Breast epithelium (tissue), 3 donors: ENCODE measurements at regions not wholly inside any gene's neighbourhood (a gene's known extent, or its start where the extent isn't known, plus 50 kb on each side); places are given as distances from the start of the nearest gene placed in this dataset.
"Not testable (repeated sequence)": the region's sequence is repeated elsewhere in the genome, so short reads cannot be mapped to it uniquely, and the experiment has no call there.

ENCODE experiments used
- POLR2A ChIP-seq: fragments of 450-650 bp; IDR thresholded peaks from one replicate; pipeline ENCODE4 v1.6.1; 2016; ENCODE audit warnings: antibody characterized with exemption, mild to moderate bottlenecking, moderate library complexity
- POLR2AphosphoS5 ChIP-seq, 3 donors: sonication (generic); formaldehyde crosslinking; IDR thresholded peaks; one replicate each; pipeline ENCODE4 v1.6.1; 2017; ENCODE audit warnings: antibody characterized with exemption in 3 of 3
- TF ChIP-seq, protein P1 (sequence below), 3 donors: fragments of 450-650 bp; IDR thresholded peaks; one replicate each; pipeline ENCODE4 v1.5.1; 2016 to 2017; ENCODE audit warnings: antibody characterized with exemption in 3 of 3, mild to moderate bottlenecking in 3 of 3, moderate library complexity in 3 of 3

DNA sequence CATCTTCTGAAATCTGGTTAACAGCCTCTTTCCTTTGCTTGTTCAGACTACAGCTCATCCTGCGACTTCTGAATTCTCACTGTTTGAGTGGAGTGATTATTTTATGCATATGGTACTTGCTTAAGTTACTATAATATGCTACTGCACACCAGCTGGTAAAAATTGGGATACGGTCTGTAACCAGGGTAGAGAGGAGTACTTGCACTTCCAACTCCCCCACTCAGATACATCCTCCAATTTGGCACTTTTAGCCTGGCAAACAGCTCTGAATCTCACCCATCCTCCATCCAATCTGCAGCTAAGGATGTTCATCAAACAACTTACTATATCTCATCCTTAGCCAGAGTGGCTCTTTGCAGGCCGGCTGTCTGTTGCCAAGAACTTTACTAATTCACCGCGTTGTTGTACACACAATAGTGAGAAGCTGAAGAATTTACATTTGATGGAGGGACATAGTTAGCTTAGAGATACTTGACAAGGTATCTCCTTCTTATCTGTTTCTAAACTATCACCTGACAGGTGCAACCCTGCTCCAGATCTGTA is 1323.6 kb upstream of the ALCAM start:
- TF ChIP-seq, protein P1, sequence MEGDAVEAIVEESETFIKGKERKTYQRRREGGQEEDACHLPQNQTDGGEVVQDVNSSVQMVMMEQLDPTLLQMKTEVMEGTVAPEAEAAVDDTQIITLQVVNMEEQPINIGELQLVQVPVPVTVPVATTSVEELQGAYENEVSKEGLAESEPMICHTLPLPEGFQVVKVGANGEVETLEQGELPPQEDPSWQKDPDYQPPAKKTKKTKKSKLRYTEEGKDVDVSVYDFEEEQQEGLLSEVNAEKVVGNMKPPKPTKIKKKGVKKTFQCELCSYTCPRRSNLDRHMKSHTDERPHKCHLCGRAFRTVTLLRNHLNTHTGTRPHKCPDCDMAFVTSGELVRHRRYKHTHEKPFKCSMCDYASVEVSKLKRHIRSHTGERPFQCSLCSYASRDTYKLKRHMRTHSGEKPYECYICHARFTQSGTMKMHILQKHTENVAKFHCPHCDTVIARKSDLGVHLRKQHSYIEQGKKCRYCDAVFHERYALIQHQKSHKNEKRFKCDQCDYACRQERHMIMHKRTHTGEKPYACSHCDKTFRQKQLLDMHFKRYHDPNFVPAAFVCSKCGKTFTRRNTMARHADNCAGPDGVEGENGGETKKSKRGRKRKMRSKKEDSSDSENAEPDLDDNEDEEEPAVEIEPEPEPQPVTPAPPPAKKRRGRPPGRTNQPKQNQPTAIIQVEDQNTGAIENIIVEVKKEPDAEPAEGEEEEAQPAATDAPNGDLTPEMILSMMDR (IDR thresholded peaks at IDR 0.05) = not testable (repeated sequence)
- TF ChIP-seq POLR2A; POLR2AphosphoS5 (IDR thresholded peaks at IDR 0.05): not testable (repeated sequence)
